ENCODE measurements at regions not wholly inside any gene's neighbourhood (a gene's known extent, or its start where the extent isn't known, plus 50 kb on each side); places are given as distances from the start of the nearest gene placed in this dataset.
A peak's percentile ranks its signal among the peaks of the same experiment; 100 is the strongest.

- no peak overlapping the region for H3K4me3 ChIP-seq (ENCODE audit: low read depth, low read length)
- TF ChIP-seq CTCF (IDR thresholded peaks at IDR 0.05; ENCODE audit: low read depth, low read length): no peak
These were observed 515.4 kb upstream of the IL12A start for GRCh38 chr3:159473206-159473605.

DNA sequence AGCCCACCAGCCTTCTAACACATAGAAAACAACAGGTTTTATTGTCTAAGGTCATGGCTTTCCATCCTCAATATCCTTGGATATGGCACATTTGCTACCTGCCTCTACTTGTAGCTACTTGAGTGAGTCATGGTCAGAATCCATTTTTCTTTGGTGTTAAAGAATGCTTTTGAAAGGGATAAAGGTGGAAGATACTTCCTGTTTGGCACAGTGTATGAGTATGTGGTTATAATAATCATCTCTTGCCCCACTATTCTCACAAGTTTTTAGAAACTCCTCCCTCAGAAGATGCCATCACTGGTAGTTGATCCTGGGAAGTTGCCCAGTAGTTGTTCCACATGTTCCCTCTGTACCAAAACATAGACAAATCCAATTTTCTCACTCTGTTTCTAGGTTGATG is 508.6 kb upstream of the IL12A start:
- no peak for TF ChIP-seq CTCF (IDR thresholded peaks at IDR 0.05; ENCODE audit: low read depth, low read length)
- H3K4me3 ChIP-seq (ENCODE audit: low read depth, low read length): no peak overlapping the region

DNA sequence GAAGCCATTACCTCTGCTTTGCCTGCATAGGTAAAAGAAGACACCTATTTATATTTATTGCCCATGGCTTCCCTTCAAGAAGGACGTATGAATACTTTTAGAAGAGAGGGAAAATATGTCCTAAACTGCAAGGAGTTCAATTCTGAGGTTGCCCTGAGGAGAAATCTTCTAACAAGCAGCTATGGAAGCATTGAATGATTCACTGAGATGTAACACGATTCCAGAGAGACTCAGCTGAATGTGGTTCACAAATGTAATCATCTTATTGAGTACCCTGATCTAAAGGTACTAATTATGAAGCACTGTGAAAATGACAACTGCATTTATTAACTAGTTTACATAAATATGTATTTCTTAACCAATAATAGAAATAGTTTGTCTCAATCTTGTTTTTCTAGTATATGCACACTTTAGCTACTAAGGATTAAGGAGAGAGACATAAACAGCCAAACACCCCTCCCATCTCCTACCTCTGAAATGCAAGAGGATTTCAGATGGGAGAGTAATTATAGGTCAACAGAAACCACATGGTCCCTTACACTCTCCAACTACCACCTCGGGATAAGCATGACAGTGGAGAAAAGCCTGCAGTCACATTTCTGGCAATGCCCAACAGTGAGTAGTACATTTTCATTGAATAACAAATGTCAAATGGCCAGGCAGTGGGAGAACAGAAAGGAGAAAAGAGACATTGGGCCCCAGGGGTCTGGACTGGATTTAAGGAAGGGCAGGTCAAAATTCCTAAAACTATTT is 506.2 kb upstream of the IL12A start:
- H3K4me3 ChIP-seq (ENCODE audit: low read depth, low read length): no peak overlapping the region
- TF ChIP-seq CTCF (IDR thresholded peaks at IDR 0.05; ENCODE audit: low read depth, low read length): no peak

DNA sequence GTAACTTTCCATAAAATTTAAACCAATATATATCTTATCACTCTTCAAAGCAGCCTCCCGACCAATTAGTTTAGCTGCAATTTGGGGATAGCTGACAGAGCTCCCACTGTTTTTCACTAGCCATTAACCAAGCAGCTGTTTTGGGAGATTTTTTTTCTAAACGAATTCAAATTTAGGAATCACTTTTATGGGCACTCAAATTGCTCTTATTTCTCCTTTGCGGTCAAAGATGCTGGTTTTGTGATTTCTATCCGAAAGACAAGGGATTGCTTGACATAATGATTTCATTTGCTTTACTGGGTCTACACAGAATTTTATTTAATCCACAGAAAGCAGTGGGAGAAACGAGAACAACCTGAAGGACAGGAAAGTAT is 505.7 kb upstream of the IL12A start:
- no peak for TF ChIP-seq CTCF (IDR thresholded peaks at IDR 0.05; ENCODE audit: low read depth, low read length)
- no peak overlapping the region for H3K4me3 ChIP-seq (ENCODE audit: low read depth, low read length)

GRCh38 chr3:159486580-159486979 is 502.1 kb upstream of the IL12A start:
- H3K4me3 ChIP-seq (ENCODE audit: low read depth, low read length): no peak overlapping the region
- peak; percentile 50 for TF ChIP-seq CTCF (IDR thresholded peaks at IDR 0.05; ENCODE audit: low read depth, low read length)

DNA sequence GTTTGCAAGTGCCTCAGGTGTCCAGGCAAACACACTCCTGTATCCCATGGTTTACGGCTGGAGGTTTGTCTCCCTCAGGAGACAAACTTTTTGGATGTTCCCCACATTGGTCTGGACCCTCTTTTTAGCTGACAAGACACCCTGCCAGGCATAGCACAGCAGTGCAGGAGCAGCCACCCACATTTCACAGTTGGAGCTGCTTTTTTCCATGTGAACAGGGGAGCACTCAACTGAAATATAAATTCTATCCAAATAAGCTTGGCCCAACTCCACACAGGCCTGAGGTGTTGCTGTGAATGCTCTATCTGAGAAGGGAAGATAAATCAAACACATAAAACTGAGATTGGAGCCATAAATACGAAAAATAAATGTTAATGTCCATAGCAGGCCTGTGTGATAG is 501.3 kb upstream of the IL12A start:
- no peak for TF ChIP-seq CTCF (IDR thresholded peaks at IDR 0.05; ENCODE audit: low read depth, low read length)
- H3K4me3 ChIP-seq (ENCODE audit: low read depth, low read length): no peak overlapping the region

DNA sequence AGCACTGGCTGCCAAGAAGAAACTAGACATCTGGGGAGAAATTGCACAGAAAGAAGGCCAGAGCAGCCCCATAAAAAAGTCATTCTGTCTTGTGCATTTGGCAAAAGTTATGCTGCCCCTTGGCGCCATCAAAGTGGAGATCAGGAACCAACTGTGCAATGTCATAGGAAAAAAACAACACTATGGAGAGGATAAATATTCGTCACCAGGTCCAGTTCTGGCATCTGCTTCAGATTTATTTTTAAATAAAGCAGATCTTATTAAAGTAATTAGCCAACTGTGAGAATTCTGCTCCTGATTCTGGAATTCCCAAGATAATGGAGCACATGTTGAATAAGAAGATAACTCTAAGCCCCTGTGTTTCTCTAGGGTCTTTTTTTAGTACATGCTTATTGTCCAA is 500.0 kb upstream of the IL12A start:
- no peak for TF ChIP-seq CTCF (IDR thresholded peaks at IDR 0.05; ENCODE audit: low read depth, low read length)
- H3K4me3 ChIP-seq (ENCODE audit: low read depth, low read length): no peak overlapping the region

Measured in WI38 (cell line).